Mesendoderm (in vitro differentiated cells): ENCODE measurements at regions not wholly inside any gene's neighbourhood (a gene's known extent, or its start where the extent isn't known, plus 50 kb on each side); places are given as distances from the start of the nearest gene placed in this dataset.

Experiments
- DNase-seq: peaks from one replicate; pipeline ENCODE4 v3.0.0; 2013
- H2AK5ac ChIP-seq: 2 replicates; pipeline ENCODE4 v1.6.1; 2013; ENCODE audit warnings: low read length, inconsistent platforms
- H2BK120ac ChIP-seq: 2 replicates; pipeline ENCODE4 v1.6.1; 2013; ENCODE audit warnings: low read depth, mild to moderate bottlenecking, low read length, moderate library complexity, mixed read lengths
- H2BK15ac ChIP-seq: replicated peaks from 2 replicates; pipeline ENCODE4 v1.6.1; 2013; ENCODE audit warnings: low read depth, mild to moderate bottlenecking, moderate library complexity
- H2BK5ac ChIP-seq: 2 replicates; pipeline ENCODE4 v1.6.1; 2013; ENCODE audit warnings: low read length, inconsistent platforms
- H3K18ac ChIP-seq: 2 replicates; pipeline ENCODE4 v1.6.1; 2013; ENCODE audit warnings: mild to moderate bottlenecking, low read length, mixed read lengths
- H3K23ac ChIP-seq: one replicate; pipeline ENCODE4 v1.6.1; 2013; ENCODE audit warnings: low read length
- H3K27ac ChIP-seq: 2 replicates; pipeline ENCODE4 v1.5.1; 2013; ENCODE audit warnings: low read depth, mild to moderate bottlenecking, inconsistent platforms, low read length, moderate library complexity
- H3K27me3 ChIP-seq: 2 replicates; pipeline ENCODE4 v1.6.1; 2013; ENCODE audit warnings: low read length, control low read depth, mild to moderate bottlenecking, inconsistent platforms; ENCODE audit not compliant: insufficient read depth, poor library complexity
- H3K36me3 ChIP-seq: 2 replicates; pipeline ENCODE4 v1.6.1; 2013; ENCODE audit warnings: low read length, inconsistent platforms; ENCODE audit not compliant: control insufficient read depth, insufficient read depth
- H3K4ac ChIP-seq: one replicate; pipeline ENCODE4 v1.6.1; 2013; ENCODE audit warnings: low read depth, mild to moderate bottlenecking, low read length, moderate library complexity
- H3K4me1 ChIP-seq: 2 replicates; pipeline ENCODE4 v1.6.1; 2013; ENCODE audit warnings: low read depth, low read length, inconsistent platforms; ENCODE audit not compliant: control insufficient read depth
- H3K4me2 ChIP-seq: 2 replicates; pipeline ENCODE4 v1.6.1; 2013; ENCODE audit warnings: low read length
- H3K4me3 ChIP-seq: 2 replicates; pipeline ENCODE4 v1.5.1; 2013; ENCODE audit warnings: mild to moderate bottlenecking, low read length
- H3K56ac ChIP-seq: one replicate; pipeline ENCODE4 v1.6.1; 2013; ENCODE audit warnings: low read length
- H3K79me1 ChIP-seq: 2 replicates; pipeline ENCODE4 v1.6.1; 2013; ENCODE audit warnings: low read length, inconsistent platforms
- H3K79me2 ChIP-seq: 2 replicates; pipeline ENCODE4 v1.6.1; 2013; ENCODE audit warnings: mild to moderate bottlenecking, low read length; ENCODE audit not compliant: control insufficient read depth, insufficient read depth
- H3K9ac ChIP-seq: 2 replicates; pipeline ENCODE4 v1.6.1; 2013; ENCODE audit warnings: low read length, inconsistent platforms
- H4K5ac ChIP-seq: one replicate; pipeline ENCODE4 v1.6.1; 2013; ENCODE audit warnings: low read length
- H4K8ac ChIP-seq: one replicate; pipeline ENCODE4 v1.6.1; 2013; ENCODE audit warnings: low read depth, mild to moderate bottlenecking, control low read depth, low read length, moderate library complexity
- WGBS: extraction: QIAGEN DNeasy Blood & Tissue Kit; methylation state at CpG from one replicate; pipeline ENCODE4 v1.1.7; 2013; ENCODE audit warnings: low lambda C conversion rate, missing lambda C conversion rate; ENCODE audit not compliant: insufficient coverage; ENCODE audit errors: extremely low coverage; 5-methylcytosine and 5-hydroxymethylcytosine counted together

GRCh38 chr13:73662833-73663232, 471.4 kb downstream of the KLF12 start:
- Histone ChIP-seq H3K79me1 (no peaks in the 10 kb centered on the region), H2BK15ac (no peak overlapping the region), H3K9ac (no peak overlapping the region), H3K4me1 (no peaks in the 10 kb centered on the region), H4K8ac (no peak overlapping the region), H3K27me3 (no peaks in the 10 kb centered on the region), H2AK5ac (no peak overlapping the region), H3K4me3 (no peak overlapping the region), H3K4me2 (no peak overlapping the region), H4K5ac (no peak overlapping the region), H3K36me3 (no peaks in the 10 kb centered on the region), H2BK120ac (no peak overlapping the region), H3K4ac (no peak overlapping the region), H3K18ac (no peak overlapping the region), H2BK5ac (no peak overlapping the region), H3K79me2 (no peaks in the 10 kb centered on the region), H3K56ac (no peak overlapping the region), H3K27ac (no peak overlapping the region), H3K23ac (no peak overlapping the region)
- DNase-seq = no peak
- no CpG with 5 or more reads among the region's 8 CpGs for WGBS

DNA sequence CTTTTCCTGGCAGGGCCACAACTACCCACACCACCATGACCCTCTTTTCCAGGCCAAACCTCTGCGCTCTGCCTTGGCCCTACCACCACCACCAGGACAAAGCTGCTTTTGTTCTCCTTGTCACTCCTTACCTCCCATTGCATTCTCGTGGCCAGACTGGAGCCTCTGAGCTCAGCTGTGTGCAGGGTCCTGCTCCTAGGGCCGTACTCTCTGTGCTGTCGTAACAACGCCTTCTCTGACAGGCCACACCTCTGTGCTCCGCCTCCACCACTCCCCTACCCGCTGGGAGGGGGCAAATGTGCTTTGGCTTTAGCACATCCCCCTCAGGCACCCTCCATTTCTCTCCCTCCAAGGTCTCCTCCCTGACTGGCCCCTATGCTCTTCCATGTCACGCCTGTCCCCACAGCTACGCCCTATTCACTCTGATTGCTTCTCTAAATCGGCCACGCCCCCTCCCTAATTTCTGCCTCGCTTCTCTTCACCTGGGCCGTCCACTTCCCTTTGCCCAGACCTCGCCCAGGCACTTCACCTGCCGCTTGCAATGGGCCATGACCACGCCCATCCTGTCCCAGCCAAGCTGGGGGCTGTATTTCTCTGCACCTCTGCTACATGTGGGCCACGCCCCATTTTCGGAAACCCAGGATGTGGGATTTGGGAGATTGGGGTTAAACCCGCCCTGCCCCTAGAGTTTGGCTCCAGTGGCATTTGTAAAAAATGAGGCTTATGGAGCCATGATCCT, 472.3 kb downstream of the KLF12 start:
- H3K4me1 ChIP-seq = no peaks in the 10 kb centered on the region
- H3K79me2 ChIP-seq = no peaks in the 10 kb centered on the region
- H2AK5ac ChIP-seq = no peak overlapping the region
- WGBS = no CpG with 5 or more reads among the region's 19 CpGs
- H3K27me3 ChIP-seq = no peaks in the 10 kb centered on the region
- no peak overlapping the region for H3K4me3 ChIP-seq
- H3K4ac ChIP-seq = no peak overlapping the region
- H3K4me2 ChIP-seq = no peak overlapping the region
- no peak overlapping the region for H3K18ac ChIP-seq
- no peak overlapping the region for H2BK120ac ChIP-seq
- no peak overlapping the region for H4K8ac ChIP-seq
- H3K79me1 ChIP-seq = no peaks in the 10 kb centered on the region
- no peak overlapping the region for H3K27ac ChIP-seq
- H4K5ac ChIP-seq = no peak overlapping the region
- no peak for DNase-seq
- no peak overlapping the region for H3K23ac ChIP-seq
- H2BK5ac ChIP-seq = no peak overlapping the region
- H3K9ac ChIP-seq = no peak overlapping the region
- H3K36me3 ChIP-seq = no peaks in the 10 kb centered on the region
- H3K56ac ChIP-seq = no peak overlapping the region
- H2BK15ac ChIP-seq = no peak overlapping the region

DNA sequence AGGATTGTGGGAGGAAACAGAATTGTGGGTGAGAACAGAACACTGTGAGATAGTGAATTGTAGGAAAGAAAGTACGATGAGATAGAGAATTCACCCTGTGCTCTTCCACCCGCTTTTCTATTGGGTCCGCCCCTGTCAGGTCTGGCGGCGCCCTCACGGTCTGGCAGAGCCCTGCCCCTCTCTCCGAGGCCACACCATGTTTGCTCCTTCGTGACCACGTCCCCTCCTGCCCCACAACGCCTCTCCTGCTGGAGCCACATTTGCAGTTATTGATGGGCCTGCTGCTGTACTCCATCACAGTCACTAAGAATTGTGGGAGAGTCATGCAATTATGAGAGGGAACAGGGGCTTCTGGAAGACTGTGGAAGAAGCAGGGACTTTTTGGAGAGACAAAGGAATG, 473.1 kb downstream of the KLF12 start:
- H2AK5ac ChIP-seq = no peak overlapping the region
- no peak overlapping the region for H3K23ac ChIP-seq
- no peak overlapping the region for H2BK15ac ChIP-seq
- H3K4me3 ChIP-seq = no peak overlapping the region
- no peak overlapping the region for H3K4me2 ChIP-seq
- no peak overlapping the region for H4K8ac ChIP-seq
- H3K27me3 ChIP-seq = no peaks in the 10 kb centered on the region
- H3K56ac ChIP-seq = no peak overlapping the region
- H3K79me2 ChIP-seq = no peaks in the 10 kb centered on the region
- H3K4ac ChIP-seq = no peak overlapping the region
- H3K36me3 ChIP-seq = no peaks in the 10 kb centered on the region
- no peak overlapping the region for H3K9ac ChIP-seq
- no peaks in the 10 kb centered on the region for H3K4me1 ChIP-seq
- no peaks in the 10 kb centered on the region for H3K79me1 ChIP-seq
- H2BK5ac ChIP-seq = no peak overlapping the region
- WGBS = no CpG with 5 or more reads among the region's 10 CpGs
- H2BK120ac ChIP-seq = no peak overlapping the region
- H3K18ac ChIP-seq = no peak overlapping the region
- DNase-seq = no peak
- no peak overlapping the region for H4K5ac ChIP-seq
- H3K27ac ChIP-seq = no peak overlapping the region

DNA sequence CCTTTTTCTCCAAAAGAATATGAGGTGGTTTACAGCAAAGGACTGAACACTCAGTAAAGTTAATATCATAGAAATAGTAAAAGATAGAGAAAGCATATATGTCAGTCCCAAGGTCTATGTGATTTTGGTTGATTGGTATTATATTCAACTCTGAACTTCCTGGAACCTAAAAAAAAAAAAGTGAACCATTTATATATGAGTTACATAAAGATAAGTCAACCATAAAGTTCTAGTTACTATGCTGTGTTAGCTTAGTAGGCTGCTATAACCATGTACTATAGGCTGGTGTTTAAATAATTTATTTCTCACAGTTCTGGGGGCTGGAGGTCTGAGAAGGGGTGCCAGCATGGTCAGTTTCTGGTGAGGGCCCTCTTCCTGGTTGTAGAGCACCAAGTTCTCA, 475.6 kb downstream of the KLF12 start:
- no peak overlapping the region for H3K4me3 ChIP-seq
- no peaks in the 10 kb centered on the region for H3K27me3 ChIP-seq
- H2BK15ac ChIP-seq = no peak overlapping the region
- H3K9ac ChIP-seq = no peak overlapping the region
- no peak overlapping the region for H3K4ac ChIP-seq
- no peak for DNase-seq
- H3K27ac ChIP-seq = no peak overlapping the region
- H3K23ac ChIP-seq = no peak overlapping the region
- no peak overlapping the region for H2BK5ac ChIP-seq
- H3K56ac ChIP-seq = no peak overlapping the region
- no peaks in the 10 kb centered on the region for H3K36me3 ChIP-seq
- H3K4me2 ChIP-seq = no peak overlapping the region
- H3K4me1 ChIP-seq = no peaks in the 10 kb centered on the region
- H4K8ac ChIP-seq = no peak overlapping the region
- no peak overlapping the region for H2AK5ac ChIP-seq
- no peak overlapping the region for H2BK120ac ChIP-seq
- no peak overlapping the region for H3K18ac ChIP-seq
- H3K79me1 ChIP-seq = no peaks in the 10 kb centered on the region
- no peaks in the 10 kb centered on the region for H3K79me2 ChIP-seq
- no peak overlapping the region for H4K5ac ChIP-seq

GRCh38 chr13:73657821-73658540, 476.2 kb downstream of the KLF12 start:
- H3K79me1 ChIP-seq = no peaks in the 10 kb centered on the region
- WGBS = no CpG with 5 or more reads among the region's 6 CpGs
- H3K56ac ChIP-seq = no peak overlapping the region
- H3K4me2 ChIP-seq = no peak overlapping the region
- H3K36me3 ChIP-seq = no peaks in the 10 kb centered on the region
- H3K18ac ChIP-seq = no peak overlapping the region
- DNase-seq = peak; percentile 18
- H2BK120ac ChIP-seq = no peak overlapping the region
- no peak overlapping the region for H3K4ac ChIP-seq
- H3K4me1 ChIP-seq = no peaks in the 10 kb centered on the region
- H3K4me3 ChIP-seq = no peak overlapping the region
- H4K5ac ChIP-seq = no peak overlapping the region
- no peak overlapping the region for H3K9ac ChIP-seq
- no peak overlapping the region for H2AK5ac ChIP-seq
- H4K8ac ChIP-seq = no peak overlapping the region
- no peak overlapping the region for H3K27ac ChIP-seq
- H2BK15ac ChIP-seq = no peak overlapping the region
- H3K79me2 ChIP-seq = no peaks in the 10 kb centered on the region
- H2BK5ac ChIP-seq = no peak overlapping the region
- H3K27me3 ChIP-seq = no peaks in the 10 kb centered on the region
- no peak overlapping the region for H3K23ac ChIP-seq

- no peak overlapping the region for H3K4ac ChIP-seq
- WGBS = no CpG with 5 or more reads among the region's 2 CpGs
- no peak overlapping the region for H2BK15ac ChIP-seq
- no peaks in the 10 kb centered on the region for H3K79me1 ChIP-seq
- no peak overlapping the region for H3K23ac ChIP-seq
- H3K79me2 ChIP-seq = no peaks in the 10 kb centered on the region
- no peak overlapping the region for H4K5ac ChIP-seq
- H3K27ac ChIP-seq = no peak overlapping the region
- H4K8ac ChIP-seq = no peak overlapping the region
- H3K9ac ChIP-seq = no peak overlapping the region
- H2BK5ac ChIP-seq = no peak overlapping the region
- H3K4me1 ChIP-seq = no peaks in the 10 kb centered on the region
- no peak overlapping the region for H2AK5ac ChIP-seq
- no peak overlapping the region for H3K4me2 ChIP-seq
- no peak overlapping the region for H2BK120ac ChIP-seq
- H3K56ac ChIP-seq = no peak overlapping the region
- H3K36me3 ChIP-seq = no peaks in the 10 kb centered on the region
- H3K4me3 ChIP-seq = no peak overlapping the region
- H3K27me3 ChIP-seq = no peaks in the 10 kb centered on the region
- no peak overlapping the region for H3K18ac ChIP-seq
- no peak for DNase-seq
These were observed 477.3 kb downstream of the KLF12 start for GRCh38 chr13:73656863-73657262.
